HL-60 (cell line): ENCODE measurements at regions not wholly inside any gene's neighbourhood (a gene's known extent, or its start where the extent isn't known, plus 50 kb on each side); places are given as distances from the start of the nearest gene placed in this dataset.

Experiments used
- DNase-seq, 2 experiments: peaks; one replicate each; pipeline ENCODE4 v3.0.0-alpha.2; 2010 to 2020; ENCODE audit warnings: low read depth in 1 of 2, low spot score in 1 of 2
- H3K27ac ChIP-seq: fragments of 250-450 bp; sonication (Bioruptor Pico); replicated peaks from 2 replicates; pipeline ENCODE4 v1.5.1; 2020; ENCODE audit warnings: mild to moderate bottlenecking, moderate library complexity
- H3K27me3 ChIP-seq: fragments of 250-450 bp; sonication (Bioruptor Pico); 2 replicates; pipeline ENCODE4 v1.5.1; 2021; ENCODE audit warnings: mild to moderate bottlenecking, moderate library complexity; ENCODE audit not compliant: insufficient read depth, poor library complexity, severe bottlenecking
- H3K4me3 ChIP-seq: replicated peaks from 2 replicates; pipeline ENCODE4 v1.5.1; 2011; ENCODE audit warnings: mild to moderate bottlenecking, control low read depth, low read length; ENCODE audit not compliant: insufficient read depth
- GABPA ChIP-seq: IDR thresholded peaks from 2 replicates; pipeline ENCODE4 v1.6.1; 2012; ENCODE audit warnings: low read depth
- POLR2AphosphoS5 ChIP-seq: IDR thresholded peaks from 2 replicates; pipeline ENCODE4 v1.6.1; 2012; ENCODE audit warnings: low read depth
- SPI1 ChIP-seq: IDR thresholded peaks from 2 replicates; pipeline ENCODE4 v1.6.1; 2012; ENCODE audit warnings: low read depth, mild to moderate bottlenecking, borderline replicate concordance
- TF ChIP-seq, protein P1 (sequence below): IDR thresholded peaks from one replicate; pipeline ENCODE4 v1.5.1; 2011; ENCODE audit warnings: low read length, control low read depth, inconsistent platforms; ENCODE audit not compliant: insufficient read depth
- TF ChIP-seq, protein P2 (sequence below): IDR thresholded peaks from 2 replicates; pipeline ENCODE4 v1.6.1; 2012; ENCODE audit warnings: low read depth; ENCODE audit not compliant: insufficient replicate concordance

DNA sequence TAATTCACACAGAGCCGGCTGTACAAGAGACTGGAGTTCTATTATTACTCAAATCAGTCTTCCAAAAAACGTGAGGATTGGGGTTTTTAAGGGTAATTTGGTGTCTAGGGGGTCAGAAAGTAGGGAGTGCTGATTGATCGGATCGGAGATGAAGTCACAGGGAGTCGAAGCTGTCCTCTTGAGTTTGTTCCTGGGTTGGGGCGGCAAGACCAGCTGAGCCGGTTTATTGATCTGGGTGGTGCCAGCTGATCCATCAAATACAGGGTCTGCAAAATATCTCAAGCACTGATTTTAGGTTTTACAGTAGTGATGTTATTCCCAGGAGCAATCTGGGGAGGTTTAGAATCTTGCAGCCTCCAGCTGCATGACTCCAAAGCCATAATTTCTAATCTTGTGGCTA is 262.7 kb downstream of the KCNRG start:
- TF ChIP-seq, protein P1, sequence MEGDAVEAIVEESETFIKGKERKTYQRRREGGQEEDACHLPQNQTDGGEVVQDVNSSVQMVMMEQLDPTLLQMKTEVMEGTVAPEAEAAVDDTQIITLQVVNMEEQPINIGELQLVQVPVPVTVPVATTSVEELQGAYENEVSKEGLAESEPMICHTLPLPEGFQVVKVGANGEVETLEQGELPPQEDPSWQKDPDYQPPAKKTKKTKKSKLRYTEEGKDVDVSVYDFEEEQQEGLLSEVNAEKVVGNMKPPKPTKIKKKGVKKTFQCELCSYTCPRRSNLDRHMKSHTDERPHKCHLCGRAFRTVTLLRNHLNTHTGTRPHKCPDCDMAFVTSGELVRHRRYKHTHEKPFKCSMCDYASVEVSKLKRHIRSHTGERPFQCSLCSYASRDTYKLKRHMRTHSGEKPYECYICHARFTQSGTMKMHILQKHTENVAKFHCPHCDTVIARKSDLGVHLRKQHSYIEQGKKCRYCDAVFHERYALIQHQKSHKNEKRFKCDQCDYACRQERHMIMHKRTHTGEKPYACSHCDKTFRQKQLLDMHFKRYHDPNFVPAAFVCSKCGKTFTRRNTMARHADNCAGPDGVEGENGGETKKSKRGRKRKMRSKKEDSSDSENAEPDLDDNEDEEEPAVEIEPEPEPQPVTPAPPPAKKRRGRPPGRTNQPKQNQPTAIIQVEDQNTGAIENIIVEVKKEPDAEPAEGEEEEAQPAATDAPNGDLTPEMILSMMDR, result no peak
- TF ChIP-seq, protein P2, sequence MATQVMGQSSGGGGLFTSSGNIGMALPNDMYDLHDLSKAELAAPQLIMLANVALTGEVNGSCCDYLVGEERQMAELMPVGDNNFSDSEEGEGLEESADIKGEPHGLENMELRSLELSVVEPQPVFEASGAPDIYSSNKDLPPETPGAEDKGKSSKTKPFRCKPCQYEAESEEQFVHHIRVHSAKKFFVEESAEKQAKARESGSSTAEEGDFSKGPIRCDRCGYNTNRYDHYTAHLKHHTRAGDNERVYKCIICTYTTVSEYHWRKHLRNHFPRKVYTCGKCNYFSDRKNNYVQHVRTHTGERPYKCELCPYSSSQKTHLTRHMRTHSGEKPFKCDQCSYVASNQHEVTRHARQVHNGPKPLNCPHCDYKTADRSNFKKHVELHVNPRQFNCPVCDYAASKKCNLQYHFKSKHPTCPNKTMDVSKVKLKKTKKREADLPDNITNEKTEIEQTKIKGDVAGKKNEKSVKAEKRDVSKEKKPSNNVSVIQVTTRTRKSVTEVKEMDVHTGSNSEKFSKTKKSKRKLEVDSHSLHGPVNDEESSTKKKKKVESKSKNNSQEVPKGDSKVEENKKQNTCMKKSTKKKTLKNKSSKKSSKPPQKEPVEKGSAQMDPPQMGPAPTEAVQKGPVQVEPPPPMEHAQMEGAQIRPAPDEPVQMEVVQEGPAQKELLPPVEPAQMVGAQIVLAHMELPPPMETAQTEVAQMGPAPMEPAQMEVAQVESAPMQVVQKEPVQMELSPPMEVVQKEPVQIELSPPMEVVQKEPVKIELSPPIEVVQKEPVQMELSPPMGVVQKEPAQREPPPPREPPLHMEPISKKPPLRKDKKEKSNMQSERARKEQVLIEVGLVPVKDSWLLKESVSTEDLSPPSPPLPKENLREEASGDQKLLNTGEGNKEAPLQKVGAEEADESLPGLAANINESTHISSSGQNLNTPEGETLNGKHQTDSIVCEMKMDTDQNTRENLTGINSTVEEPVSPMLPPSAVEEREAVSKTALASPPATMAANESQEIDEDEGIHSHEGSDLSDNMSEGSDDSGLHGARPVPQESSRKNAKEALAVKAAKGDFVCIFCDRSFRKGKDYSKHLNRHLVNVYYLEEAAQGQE, result no peak
- no peak for TF ChIP-seq POLR2AphosphoS5
- TF ChIP-seq GABPA, result no peak
- TF ChIP-seq SPI1, result no peak
- no peak for DNase-seq
- H3K27me3 ChIP-seq, result no peaks in the 10 kb centered on the region
- no peak overlapping the region for H3K4me3 ChIP-seq
- no peak overlapping the region for H3K27ac ChIP-seq

DNA sequence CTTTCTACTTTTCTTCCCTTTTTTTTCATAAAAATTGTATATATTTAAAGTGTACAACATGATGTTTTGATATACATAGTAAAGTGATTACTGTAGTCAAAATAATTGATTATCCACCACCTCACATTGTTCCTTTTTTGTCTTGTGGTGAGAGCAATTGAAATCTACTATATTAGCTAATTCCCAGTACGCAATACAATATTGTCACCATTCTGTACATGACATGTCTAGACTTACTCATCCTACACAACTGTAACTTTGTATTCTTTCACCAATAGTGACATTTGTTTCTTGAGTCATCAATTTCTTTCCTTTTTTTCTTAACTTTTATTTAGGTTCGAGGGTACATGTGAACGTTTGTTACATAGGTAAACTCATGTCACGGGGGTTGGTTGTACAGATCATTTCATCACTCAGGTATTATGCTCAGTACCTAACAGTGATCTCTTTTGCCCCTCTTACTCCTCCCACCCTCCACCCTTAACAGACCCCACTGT is 265.2 kb downstream of the KCNRG start:
- Histone ChIP-seq H3K27ac (no peak overlapping the region), H3K4me3 (no peak overlapping the region), H3K27me3 (no peaks in the 10 kb centered on the region)
- DNase-seq, result peak in 1 of 2 experiments; percentile 66
- TF ChIP-seq SPI1 (no peak), GABPA (no peak), POLR2AphosphoS5 (no peak)
- TF ChIP-seq, protein P1, result no peak
- TF ChIP-seq, protein P2, result no peak

DNA sequence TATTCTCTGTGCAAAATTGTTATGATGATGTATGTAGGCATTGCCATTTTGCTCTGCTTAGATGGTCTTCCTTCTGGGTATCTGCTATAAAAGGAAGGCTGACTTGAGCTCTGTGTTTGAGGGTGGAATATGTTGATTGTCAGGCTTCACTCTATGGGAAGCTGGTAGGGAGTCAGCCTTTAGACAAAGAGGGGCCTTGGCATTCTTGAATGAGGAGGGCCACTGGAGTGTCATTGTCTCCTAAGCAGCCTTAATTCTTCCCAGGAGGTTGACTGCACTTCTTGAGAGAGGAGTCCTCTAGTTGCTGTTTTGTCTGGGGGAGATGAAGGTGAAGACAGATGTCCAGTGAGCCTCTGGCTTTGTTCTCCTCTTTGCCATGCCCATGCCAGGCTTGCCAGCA is 266.8 kb downstream of the KCNRG start:
- Histone ChIP-seq H3K27ac (no peak overlapping the region), H3K27me3 (no peaks in the 10 kb centered on the region), H3K4me3 (no peak overlapping the region)
- no peak for DNase-seq
- TF ChIP-seq SPI1 (no peak), GABPA (no peak)
- TF ChIP-seq, protein P2, result no peak
- TF ChIP-seq, protein P1, result no peak
